KMS-11 (cell line): ENCODE measurements at regions not wholly inside any gene's neighbourhood (a gene's known extent, or its start where the extent isn't known, plus 50 kb on each side); places are given as distances from the start of the nearest gene placed in this dataset.

Experiments used
- H2AFZ ChIP-seq: fragments of 200-600 bp; sonication (generic); 2 replicates; pipeline ENCODE4 v1.6.1; 2016; ENCODE audit warnings: antibody characterized with exemption, mixed run types, low read depth
- H3K27ac ChIP-seq: fragments of 200-600 bp; sonication (generic); 2 replicates; pipeline ENCODE4 v1.6.1; 2016; ENCODE audit warnings: mild to moderate bottlenecking, mixed run types
- H3K27me3 ChIP-seq: fragments of 200-600 bp; sonication (generic); 2 replicates; pipeline ENCODE4 v1.6.1; 2017; ENCODE audit warnings: mild to moderate bottlenecking, low read depth, mixed run types, moderate library complexity; ENCODE audit not compliant: insufficient read depth
- H3K36me3 ChIP-seq: fragments of 200-600 bp; sonication (generic); 2 replicates; pipeline ENCODE4 v1.6.1; 2017; ENCODE audit warnings: mild to moderate bottlenecking, mixed run types; ENCODE audit not compliant: insufficient read depth
- H3K4me1 ChIP-seq: fragments of 200-600 bp; sonication (generic); 2 replicates; pipeline ENCODE4 v1.6.1; 2016; ENCODE audit warnings: mild to moderate bottlenecking, low read depth, mixed run types; ENCODE audit not compliant: poor library complexity, severe bottlenecking
- H3K4me2 ChIP-seq: fragments of 200-600 bp; sonication (generic); 2 replicates; pipeline ENCODE4 v1.7.0; 2016; ENCODE audit warnings: mild to moderate bottlenecking, mixed run types
- H3K4me3 ChIP-seq: fragments of 200-600 bp; sonication (generic); IDR thresholded peaks from 2 replicates; pipeline ENCODE4 v1.6.1; 2017; ENCODE audit warnings: low read depth, low read length, mixed read lengths; ENCODE audit not compliant: insufficient read depth
- H3K79me2 ChIP-seq: fragments of 200-600 bp; sonication (generic); 2 replicates; pipeline ENCODE4 v1.6.1; 2016; ENCODE audit warnings: low read depth, mixed run types; ENCODE audit not compliant: insufficient read depth
- H3K9ac ChIP-seq: fragments of 200-600 bp; sonication (generic); 2 replicates; pipeline ENCODE4 v1.6.1; 2016; ENCODE audit warnings: mild to moderate bottlenecking, mixed run types
- H4K20me1 ChIP-seq: fragments of 200-600 bp; sonication (generic); 2 replicates; pipeline ENCODE4 v1.6.1; 2016; ENCODE audit warnings: mild to moderate bottlenecking, mixed run types; ENCODE audit not compliant: insufficient read depth
- CTCF ChIP-seq: fragments of 200-600 bp; sonication (generic); conservative IDR thresholded peaks from 2 replicates; pipeline ENCODE4 v1.6.1; 2017; ENCODE audit warnings: low read depth, mild to moderate bottlenecking, antibody characterized with exemption, low read length, moderate library complexity, mixed read lengths

- no peak for TF ChIP-seq CTCF
- Histone ChIP-seq H3K4me3 (no peak overlapping the region), H4K20me1 (no peaks in the 10 kb centered on the region), H3K79me2 (no peaks in the 10 kb centered on the region), H3K27ac (no peak overlapping the region), H2AFZ (no peak overlapping the region), H3K4me1 (no peaks in the 10 kb centered on the region), H3K36me3 (no peaks in the 10 kb centered on the region), H3K4me2 (no peak overlapping the region; the same call in 1 of the 2 replicates), H3K27me3 (no peaks in the 10 kb centered on the region), H3K9ac (no peak overlapping the region)
Observed at GRCh38 chr13:53512635-53513034, 484.0 kb downstream of the OLFM4 start.

GRCh38 chr13:53513226-53513625 lies 484.6 kb downstream of the OLFM4 start:
- no peaks in the 10 kb centered on the region for H3K4me1 ChIP-seq
- H3K27ac ChIP-seq: no peak overlapping the region
- H3K4me3 ChIP-seq: no peak overlapping the region
- TF ChIP-seq CTCF: no peak
- H3K4me2 ChIP-seq: no peak overlapping the region; the same call in 1 of the 2 replicates
- no peaks in the 10 kb centered on the region for H3K36me3 ChIP-seq
- no peaks in the 10 kb centered on the region for H3K79me2 ChIP-seq
- no peaks in the 10 kb centered on the region for H4K20me1 ChIP-seq
- no peaks in the 10 kb centered on the region for H3K27me3 ChIP-seq
- H2AFZ ChIP-seq: peak overlapping the region; percentile 30; the same call in 1 of the 2 replicates
- H3K9ac ChIP-seq: no peak overlapping the region

- H3K4me3 ChIP-seq: no peak overlapping the region
- no peak overlapping the region for H2AFZ ChIP-seq
Observed at GRCh38 chr13:53520132-53520531, 491.5 kb downstream of the OLFM4 start.

GRCh38 chr13:53522034-53522433 lies 493.4 kb downstream of the OLFM4 start:
- no peaks in the 10 kb centered on the region for H3K36me3 ChIP-seq
- no peak overlapping the region for H3K9ac ChIP-seq
- H3K4me2 ChIP-seq: no peak overlapping the region
- no peaks in the 10 kb centered on the region for H3K27me3 ChIP-seq
- TF ChIP-seq CTCF: no peak
- no peak overlapping the region for H3K4me3 ChIP-seq
- no peak overlapping the region for H3K27ac ChIP-seq
- no peaks in the 10 kb centered on the region for H4K20me1 ChIP-seq
- no peaks in the 10 kb centered on the region for H3K4me1 ChIP-seq
- H3K79me2 ChIP-seq: no peaks in the 10 kb centered on the region
- no peak overlapping the region for H2AFZ ChIP-seq

More at GRCh38 chr13:53520132-53520531, 491.5 kb downstream of the OLFM4 start:
- no peaks in the 10 kb centered on the region for H4K20me1 ChIP-seq
- no peaks in the 10 kb centered on the region for H3K79me2 ChIP-seq
- no peaks in the 10 kb centered on the region for H3K27me3 ChIP-seq
- H3K4me1 ChIP-seq: no peaks in the 10 kb centered on the region
- H3K4me2 ChIP-seq: no peak overlapping the region
- H3K27ac ChIP-seq: no peak overlapping the region
- H3K9ac ChIP-seq: no peak overlapping the region
- H3K36me3 ChIP-seq: no peaks in the 10 kb centered on the region
- TF ChIP-seq CTCF: no peak
